Activated CD8-positive, alpha-beta T cell treated with anti-CD3 and anti-CD28 coated beads for 36 hours (primary cell): ENCODE measurements at regions not wholly inside any gene's neighbourhood (a gene's known extent, or its start where the extent isn't known, plus 50 kb on each side); places are given as distances from the start of the nearest gene placed in this dataset.

ENCODE experiments used
- ATAC-seq: fragments of 200-7000 bp; cut with Tn5 transposase; one replicate; pipeline ENCODE4 v1.10.0; 2021; ENCODE audit warnings: mild to moderate bottlenecking, moderate library complexity
- CTCF ChIA-PET: fragments of 350-600 bp; sonication (Branson Sonifier 250); formaldehyde crosslinking; loops from one replicate; lab custom pipeline; 2021; ENCODE audit warnings: antibody characterized with exemption; lab: Charles Lee
- POLR2A ChIA-PET: fragments of 350-600 bp; sonication (Branson Sonifier 250); formaldehyde crosslinking; loops from one replicate; lab custom pipeline; 2021; ENCODE audit warnings: antibody characterized with exemption; lab: Charles Lee
- DNase-seq: peaks from one replicate; pipeline ENCODE4 v3.0.0-alpha.2; 2020
- H3K27ac Mint-ChIP-seq: one replicate; pipeline ENCODE4 v1.8.0; 2021; ENCODE audit warnings: mild to moderate bottlenecking, mixed read lengths
- H3K27me3 Mint-ChIP-seq: one replicate; pipeline ENCODE4 v1.8.0; 2021; ENCODE audit warnings: mixed read lengths
- H3K36me3 Mint-ChIP-seq: one replicate; pipeline ENCODE4 v1.8.0; 2021; ENCODE audit warnings: low read depth, mixed read lengths
- H3K4me1 Mint-ChIP-seq: one replicate; pipeline ENCODE4 v1.8.0; 2021; ENCODE audit warnings: low read depth, mixed read lengths
- H3K4me3 Mint-ChIP-seq: one replicate; pipeline ENCODE4 v1.8.0; 2021; ENCODE audit warnings: mild to moderate bottlenecking, moderate library complexity, mixed read lengths
- H3K9me3 Mint-ChIP-seq: one replicate; pipeline ENCODE4 v1.8.0; 2021; ENCODE audit warnings: mixed read lengths
- CTCF ChIP-seq: fragments of 200-600 bp; IDR thresholded peaks from one replicate; pipeline ENCODE4 v1.8.0; 2022; ENCODE audit warnings: antibody characterized with exemption, mild to moderate bottlenecking
- intact Hi-C: fragments of 100-400 bp; cut with micrococcal nuclease; formaldehyde crosslinking; loops from one replicate; pipeline ENCODE4 v1.10.0; 2022

- POLR2A ChIA-PET, result no interaction called here
- CTCF ChIA-PET, result no interaction called here
- no peaks in the 10 kb centered on the region for H3K4me1 Mint-ChIP-seq
- intact Hi-C loops, result no loop called here
- ATAC-seq (no peak), DNase-seq (no peak)
- H3K27ac Mint-ChIP-seq, result no peak overlapping the region
- TF ChIP-seq CTCF, result no peak
- H3K9me3 Mint-ChIP-seq, result no peaks in the 10 kb centered on the region
- no peaks in the 10 kb centered on the region for H3K36me3 Mint-ChIP-seq
- H3K27me3 Mint-ChIP-seq, result peaks cover 16% of the 10 kb centered on the region
- no peak overlapping the region for H3K4me3 Mint-ChIP-seq
Measured at GRCh38 chr9:75623462-75623861, 267.0 kb upstream of the PCSK5 start.

GRCh38 chr9:75624998-75625397 lies 265.5 kb upstream of the PCSK5 start:
- POLR2A ChIA-PET, result no interaction called here

GRCh38 chr9:75626860-75627259 lies 263.6 kb upstream of the PCSK5 start:
- Mint-ChIP-seq H3K4me3 (no peak overlapping the region), H3K9me3 (no peaks in the 10 kb centered on the region), H3K27me3 (peaks cover 16% of the 10 kb centered on the region), H3K27ac (no peak overlapping the region), H3K36me3 (no peaks in the 10 kb centered on the region), H3K4me1 (no peaks in the 10 kb centered on the region)
- ChIA-PET CTCF (no interaction called here), POLR2A (no interaction called here)
- intact Hi-C loops, result no loop called here
- TF ChIP-seq CTCF, result no peak
- DNase-seq (no peak), ATAC-seq (no peak)

More at GRCh38 chr9:75624998-75625397, 265.5 kb upstream of the PCSK5 start:
- Mint-ChIP-seq H3K36me3 (no peaks in the 10 kb centered on the region), H3K4me3 (no peak overlapping the region), H3K4me1 (no peaks in the 10 kb centered on the region), H3K27me3 (peaks cover 16% of the 10 kb centered on the region), H3K9me3 (no peaks in the 10 kb centered on the region), H3K27ac (no peak overlapping the region)
- intact Hi-C loops, result no loop called here
- no peak for DNase-seq
- CTCF ChIA-PET, result no interaction called here
- no peak for ATAC-seq
- no peak for TF ChIP-seq CTCF

GRCh38 chr9:75628952-75629351 lies 261.5 kb upstream of the PCSK5 start:
- H3K4me3 Mint-ChIP-seq, result no peak overlapping the region
- no peaks in the 10 kb centered on the region for H3K36me3 Mint-ChIP-seq
- CTCF ChIA-PET, result no interaction called here
- POLR2A ChIA-PET, result no interaction called here
- TF ChIP-seq CTCF, result no peak
- intact Hi-C loops, result no loop called here
- ATAC-seq (no peak), DNase-seq (no peak)
- H3K4me1 Mint-ChIP-seq, result no peaks in the 10 kb centered on the region
- H3K9me3 Mint-ChIP-seq, result no peaks in the 10 kb centered on the region
- peaks cover 3% of the 10 kb centered on the region for H3K27me3 Mint-ChIP-seq
- no peak overlapping the region for H3K27ac Mint-ChIP-seq

- Mint-ChIP-seq H3K36me3 (no peaks in the 10 kb centered on the region), H3K27me3 (no peaks in the 10 kb centered on the region), H3K4me3 (no peak overlapping the region), H3K9me3 (no peaks in the 10 kb centered on the region), H3K4me1 (peaks cover 5% of the 10 kb centered on the region), H3K27ac (no peak overlapping the region)
- ChIA-PET CTCF (no interaction called here), POLR2A (no interaction called here)
- no peak for TF ChIP-seq CTCF
- intact Hi-C loops, result no loop called here
- no peak for DNase-seq
- no peak for ATAC-seq
Measured at GRCh38 chr9:75633451-75634057, 256.9 kb upstream of the PCSK5 start.
